Mammary epithelial cell (primary cell): ENCODE measurements at regions not wholly inside any gene's neighbourhood (a gene's known extent, or its start where the extent isn't known, plus 50 kb on each side); places are given as distances from the start of the nearest gene placed in this dataset.

Source experiments
- EZH2 ChIP-seq: IDR thresholded peaks from 2 replicates; pipeline ENCODE4 v1.6.1; 2012; ENCODE audit warnings: low read length, inconsistent platforms, borderline replicate concordance
- TF ChIP-seq, protein P1 (sequence below), 2 donors: IDR thresholded peaks in 1 of 2; conservative IDR thresholded peaks in 1 of 2; 2 replicates each; pipeline ENCODE4 v1.5.1; 2011 to 2012; ENCODE audit warnings: inconsistent platforms in 2 of 2, low read length in 2 of 2, mild to moderate bottlenecking in 2 of 2, control low read depth in 1 of 2, low read depth in 1 of 2; ENCODE audit not compliant: insufficient read depth in 1 of 2; ENCODE audit errors: extremely low read depth in 1 of 2

DNA sequence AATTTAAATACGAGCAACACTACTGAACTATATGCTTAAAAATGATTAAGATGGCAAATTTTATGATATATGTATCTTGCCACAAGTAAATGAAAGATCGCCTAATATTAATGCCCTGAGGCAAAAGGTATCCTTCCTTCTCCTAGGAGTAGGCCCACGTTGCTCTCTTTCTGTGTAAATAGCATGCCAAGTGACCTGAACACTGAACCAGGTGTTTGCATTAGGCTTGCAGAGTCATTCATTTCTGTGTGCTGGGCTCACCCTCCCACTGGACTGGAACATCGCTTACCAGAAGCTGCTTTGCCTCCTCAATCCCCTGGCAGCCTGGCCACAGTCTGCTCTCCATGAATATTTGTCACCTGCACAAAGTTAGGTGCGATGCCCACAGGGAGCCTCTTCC lies 83.3 kb upstream of the TNFSF11 start:
- TF ChIP-seq, protein P1, sequence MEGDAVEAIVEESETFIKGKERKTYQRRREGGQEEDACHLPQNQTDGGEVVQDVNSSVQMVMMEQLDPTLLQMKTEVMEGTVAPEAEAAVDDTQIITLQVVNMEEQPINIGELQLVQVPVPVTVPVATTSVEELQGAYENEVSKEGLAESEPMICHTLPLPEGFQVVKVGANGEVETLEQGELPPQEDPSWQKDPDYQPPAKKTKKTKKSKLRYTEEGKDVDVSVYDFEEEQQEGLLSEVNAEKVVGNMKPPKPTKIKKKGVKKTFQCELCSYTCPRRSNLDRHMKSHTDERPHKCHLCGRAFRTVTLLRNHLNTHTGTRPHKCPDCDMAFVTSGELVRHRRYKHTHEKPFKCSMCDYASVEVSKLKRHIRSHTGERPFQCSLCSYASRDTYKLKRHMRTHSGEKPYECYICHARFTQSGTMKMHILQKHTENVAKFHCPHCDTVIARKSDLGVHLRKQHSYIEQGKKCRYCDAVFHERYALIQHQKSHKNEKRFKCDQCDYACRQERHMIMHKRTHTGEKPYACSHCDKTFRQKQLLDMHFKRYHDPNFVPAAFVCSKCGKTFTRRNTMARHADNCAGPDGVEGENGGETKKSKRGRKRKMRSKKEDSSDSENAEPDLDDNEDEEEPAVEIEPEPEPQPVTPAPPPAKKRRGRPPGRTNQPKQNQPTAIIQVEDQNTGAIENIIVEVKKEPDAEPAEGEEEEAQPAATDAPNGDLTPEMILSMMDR (conservative IDR thresholded peaks at IDR 0.05 in 1 of 2, IDR thresholded peaks at IDR 0.05 in 1 of 2; ENCODE audit: extremely low read depth in 1 of 2, insufficient read depth in 1 of 2, low read depth in 1 of 2, low read length in 2 of 2): no peak
- TF ChIP-seq EZH2: no peak
